ENCODE measurements at regions not wholly inside any gene's neighbourhood (a gene's known extent, or its start where the extent isn't known, plus 50 kb on each side); places are given as distances from the start of the nearest gene placed in this dataset.

DNA sequence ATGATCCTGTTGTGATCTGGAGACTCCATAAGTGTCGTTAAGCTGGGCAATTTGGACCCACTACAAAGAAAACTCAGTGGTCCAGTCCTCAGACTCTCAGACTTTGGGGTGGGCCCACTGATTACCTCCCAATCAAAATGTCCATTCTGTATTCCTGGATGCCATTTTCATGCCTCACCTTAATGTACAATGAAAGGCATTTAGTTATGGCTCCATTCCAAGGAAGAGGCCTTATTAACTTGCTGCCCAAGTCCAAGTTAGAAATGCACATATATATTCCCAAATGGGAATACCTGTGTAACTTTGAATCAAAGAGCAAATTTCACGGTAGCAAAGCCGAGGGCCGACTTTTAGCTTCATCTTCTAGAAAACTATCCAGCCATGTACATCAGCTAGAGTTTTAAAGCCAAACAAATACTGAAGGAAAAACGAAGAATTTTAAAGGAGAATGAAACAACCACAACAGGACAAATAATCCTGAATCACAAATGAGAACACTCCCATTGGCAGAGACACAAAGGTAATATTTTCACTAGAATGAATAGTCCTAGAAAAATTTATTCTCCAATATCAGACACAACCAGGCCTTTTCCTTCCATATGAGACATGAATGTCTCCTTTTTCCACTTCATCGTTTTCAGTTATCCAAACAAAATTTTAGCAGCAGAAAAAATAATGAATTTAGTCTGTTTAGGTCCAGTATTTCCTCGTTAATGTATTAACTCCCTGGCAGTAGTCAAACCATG is 63.7 kb upstream of the HHIP start:
- in situ Hi-C loops (cut with MboI; ENCODE audit: low sequenced_read_pairs), result no loop called here
- no peak overlapping the region for H3K4me3 ChIP-seq
- DNase-seq (ENCODE audit: low spot score in 2 of 2), result no peak
- H3K4me1 ChIP-seq, result no peaks in the 10 kb centered on the region
- H3K9me3 ChIP-seq, result no peaks in the 10 kb centered on the region
- H3K27me3 ChIP-seq (ENCODE audit: low read depth), result no peaks in the 10 kb centered on the region
- no peaks in the 10 kb centered on the region for H3K36me3 ChIP-seq (replicated peaks)

DNA sequence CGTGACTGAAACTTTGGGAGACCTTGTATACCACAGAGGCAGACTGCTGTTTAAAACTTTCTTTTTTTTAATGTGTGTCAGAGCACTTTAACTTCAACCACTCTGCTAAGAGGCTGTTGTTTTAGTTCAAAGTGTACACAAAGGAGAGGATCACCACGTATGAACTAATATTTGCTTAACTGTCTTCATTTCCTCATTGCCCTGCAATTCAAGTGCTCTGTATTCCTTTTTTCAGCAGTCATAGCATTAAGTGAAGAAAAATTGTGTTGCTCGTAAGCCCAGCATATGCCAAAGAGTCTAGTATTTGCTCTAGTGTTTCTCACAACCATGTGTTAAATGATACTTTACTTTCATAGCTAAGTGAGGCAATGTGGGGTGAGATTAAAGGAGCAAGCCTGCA is 63.0 kb upstream of the HHIP start:
- no peaks in the 10 kb centered on the region for H3K27me3 ChIP-seq (ENCODE audit: low read depth)
- H3K9me3 ChIP-seq, result 0 out of 2 replicates have a peak, but pooled peaks cover 3% of the 10 kb centered on the region
- in situ Hi-C loops (cut with MboI; ENCODE audit: low sequenced_read_pairs), result no loop called here
- H3K36me3 ChIP-seq (replicated peaks), result no peaks in the 10 kb centered on the region
- no peak overlapping the region for H3K4me3 ChIP-seq
- no peaks in the 10 kb centered on the region for H3K4me1 ChIP-seq
- no peak for DNase-seq (ENCODE audit: low spot score in 2 of 2)

DNA sequence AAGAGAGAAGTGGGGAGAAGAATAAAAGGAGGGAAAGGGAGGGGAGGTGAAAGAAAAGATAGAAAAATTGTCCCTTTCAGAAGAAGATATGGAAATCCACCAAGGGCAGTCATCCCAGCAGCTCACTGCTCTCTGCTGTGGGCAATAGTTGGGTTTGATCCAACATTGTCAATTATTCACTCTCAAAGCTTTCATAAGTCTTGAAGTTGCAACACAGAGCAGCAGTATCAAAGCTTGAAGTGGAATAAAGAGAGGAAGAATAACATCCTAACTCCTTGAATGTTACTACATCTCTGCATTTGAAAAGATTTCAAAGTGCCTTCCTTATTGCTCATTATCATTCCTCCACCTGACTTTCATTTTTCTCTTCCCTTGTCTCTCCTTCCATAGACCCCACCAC is 62.3 kb upstream of the HHIP start:
- Histone ChIP-seq H3K27me3 (ENCODE audit: low read depth) (no peaks in the 10 kb centered on the region), H3K4me1 (no peaks in the 10 kb centered on the region), H3K36me3 (replicated peaks) (no peaks in the 10 kb centered on the region), H3K4me3 (no peak overlapping the region), H3K9me3 (0 out of 2 replicates have a peak, but pooled peaks cover 3% of the 10 kb centered on the region)
- DNase-seq (ENCODE audit: low spot score in 2 of 2), result no peak
- in situ Hi-C loops (cut with MboI; ENCODE audit: low sequenced_read_pairs), result no loop called here

DNA sequence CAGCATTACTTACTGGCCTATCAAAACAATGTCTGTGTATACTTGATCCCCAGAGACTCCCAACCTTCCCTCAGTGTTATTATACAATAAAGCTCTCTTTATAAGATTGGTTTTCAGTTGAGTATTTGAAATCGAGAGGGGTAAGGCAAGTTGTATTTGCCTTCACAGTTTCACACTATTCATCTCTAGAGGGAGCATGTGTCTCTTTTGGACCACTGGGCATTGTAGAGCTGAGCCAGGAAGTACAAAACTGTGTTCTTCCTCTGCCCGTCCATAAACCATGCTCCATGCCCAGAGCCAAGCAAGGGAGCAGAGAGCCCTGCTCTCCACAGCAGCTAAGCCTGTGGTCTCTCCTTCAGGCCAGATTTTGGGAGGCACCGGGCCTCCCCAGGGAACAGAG is 61.5 kb upstream of the HHIP start:
- in situ Hi-C loops (cut with MboI; ENCODE audit: low sequenced_read_pairs), result no loop called here
- H3K4me1 ChIP-seq, result no peaks in the 10 kb centered on the region
- no peak for DNase-seq (ENCODE audit: low spot score in 2 of 2)
- H3K36me3 ChIP-seq (replicated peaks), result no peaks in the 10 kb centered on the region
- H3K4me3 ChIP-seq, result no peak overlapping the region
- no peaks in the 10 kb centered on the region for H3K27me3 ChIP-seq (ENCODE audit: low read depth)
- 0 out of 2 replicates have a peak, but pooled peaks cover 3% of the 10 kb centered on the region for H3K9me3 ChIP-seq

DNA sequence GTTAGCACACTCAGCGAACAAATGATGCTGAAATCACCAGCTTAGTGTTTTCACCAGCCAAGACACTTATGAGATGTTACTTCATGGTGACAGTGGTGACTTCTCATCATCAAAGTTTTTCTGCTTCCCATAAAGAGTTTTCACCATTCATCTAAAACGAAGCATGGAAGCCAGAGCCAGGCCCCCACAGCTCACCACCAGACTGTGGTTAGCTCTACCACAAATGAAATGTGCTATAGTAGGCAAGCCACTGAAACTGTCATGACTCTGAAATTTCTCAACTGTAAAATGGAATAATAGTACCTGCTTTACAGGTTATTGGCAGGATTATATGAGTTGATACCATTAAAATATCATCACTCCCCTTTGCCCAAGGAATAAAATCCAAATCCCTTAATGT is 56.4 kb upstream of the HHIP start:
- 0 out of 2 replicates have a peak, but pooled peaks cover 3% of the 10 kb centered on the region for H3K9me3 ChIP-seq
- no peaks in the 10 kb centered on the region for H3K4me1 ChIP-seq
- no peaks in the 10 kb centered on the region for H3K27me3 ChIP-seq (ENCODE audit: low read depth)
- in situ Hi-C loops (cut with MboI; ENCODE audit: low sequenced_read_pairs), result no loop called here
- no peaks in the 10 kb centered on the region for H3K36me3 ChIP-seq (replicated peaks)
- H3K4me3 ChIP-seq, result no peak overlapping the region
- no peak for DNase-seq (ENCODE audit: low spot score in 2 of 2)

DNA sequence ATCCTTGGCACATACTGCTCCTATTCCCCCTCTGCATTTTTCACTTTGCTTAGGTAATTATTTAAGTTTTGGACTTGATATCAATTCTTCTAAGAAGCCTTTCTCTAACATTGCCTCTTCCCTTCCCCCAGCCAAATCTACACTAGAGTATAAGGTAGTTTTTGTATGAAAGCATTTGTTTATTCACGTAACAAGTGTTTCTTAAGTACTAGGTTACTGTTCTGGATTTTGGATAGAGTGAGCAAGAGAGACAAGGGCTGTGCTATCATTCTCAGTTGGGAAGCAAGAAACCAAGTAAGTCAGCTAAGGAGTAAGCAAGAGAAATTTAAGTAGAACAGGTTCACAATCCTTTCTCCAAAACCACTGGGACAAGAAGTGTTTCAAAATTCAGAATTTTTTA is 55.9 kb upstream of the HHIP start:
- Histone ChIP-seq H3K36me3 (replicated peaks) (no peaks in the 10 kb centered on the region), H3K27me3 (ENCODE audit: low read depth) (no peaks in the 10 kb centered on the region), H3K4me1 (no peaks in the 10 kb centered on the region), H3K9me3 (0 out of 2 replicates have a peak, but pooled peaks cover 3% of the 10 kb centered on the region), H3K4me3 (no peak overlapping the region)
- in situ Hi-C loops (cut with MboI; ENCODE audit: low sequenced_read_pairs), result no loop called here
- DNase-seq (ENCODE audit: low spot score in 2 of 2), result no peak

DNA sequence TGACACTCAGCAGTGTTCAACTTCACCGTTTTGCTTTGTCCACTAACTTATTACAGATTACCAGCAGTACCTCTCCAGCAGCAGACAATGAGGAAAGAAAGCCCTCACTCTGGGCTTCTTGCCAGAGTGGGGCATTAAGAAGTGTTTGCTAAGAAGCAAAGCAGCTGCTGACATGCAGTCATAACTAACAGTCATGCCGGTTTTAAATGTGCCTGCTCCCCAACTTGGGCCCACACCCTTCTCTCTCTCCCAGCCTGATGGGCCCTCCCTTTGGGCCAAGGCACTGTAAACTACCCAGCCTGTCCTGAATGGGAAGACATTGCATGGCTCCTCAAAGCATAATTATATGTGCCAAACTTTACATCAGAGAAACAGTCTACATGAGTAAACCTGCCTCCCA is 54.6 kb upstream of the HHIP start:
- Histone ChIP-seq H3K36me3 (replicated peaks) (no peaks in the 10 kb centered on the region), H3K9me3 (0 out of 2 replicates have a peak, but pooled peaks cover 3% of the 10 kb centered on the region), H3K27me3 (ENCODE audit: low read depth) (no peaks in the 10 kb centered on the region), H3K4me1 (no peaks in the 10 kb centered on the region), H3K4me3 (no peak overlapping the region)
- peak; percentile 75 to 81 for DNase-seq (ENCODE audit: low spot score in 2 of 2)
- in situ Hi-C loops (cut with MboI; ENCODE audit: low sequenced_read_pairs), result no loop called here

DNA sequence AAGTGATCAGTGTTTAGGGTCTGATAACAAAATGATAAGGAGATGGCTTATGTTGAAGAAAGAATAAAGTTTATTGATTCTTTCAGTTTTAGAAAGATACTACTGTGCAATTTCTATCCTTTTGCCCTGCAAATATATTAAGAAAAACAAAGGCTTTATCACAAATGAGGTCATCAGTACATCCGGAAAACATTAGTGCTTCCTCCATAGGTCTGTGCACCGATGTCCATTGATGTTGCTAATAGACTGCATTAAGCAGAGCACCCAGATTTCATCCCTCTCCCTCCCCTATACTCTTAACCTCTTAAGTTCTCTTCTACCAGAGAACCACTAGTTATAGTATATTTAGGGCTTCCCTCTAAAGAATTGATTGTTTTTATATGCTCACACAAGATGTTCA is 53.7 kb upstream of the HHIP start:
- Histone ChIP-seq H3K4me3 (no peak overlapping the region), H3K4me1 (no peaks in the 10 kb centered on the region), H3K36me3 (replicated peaks) (no peaks in the 10 kb centered on the region), H3K27me3 (ENCODE audit: low read depth) (no peaks in the 10 kb centered on the region), H3K9me3 (0 out of 2 replicates have a peak, but pooled peaks cover 3% of the 10 kb centered on the region)
- DNase-seq (ENCODE audit: low spot score in 2 of 2), result no peak
- in situ Hi-C loops (cut with MboI; ENCODE audit: low sequenced_read_pairs), result no loop called here

DNA sequence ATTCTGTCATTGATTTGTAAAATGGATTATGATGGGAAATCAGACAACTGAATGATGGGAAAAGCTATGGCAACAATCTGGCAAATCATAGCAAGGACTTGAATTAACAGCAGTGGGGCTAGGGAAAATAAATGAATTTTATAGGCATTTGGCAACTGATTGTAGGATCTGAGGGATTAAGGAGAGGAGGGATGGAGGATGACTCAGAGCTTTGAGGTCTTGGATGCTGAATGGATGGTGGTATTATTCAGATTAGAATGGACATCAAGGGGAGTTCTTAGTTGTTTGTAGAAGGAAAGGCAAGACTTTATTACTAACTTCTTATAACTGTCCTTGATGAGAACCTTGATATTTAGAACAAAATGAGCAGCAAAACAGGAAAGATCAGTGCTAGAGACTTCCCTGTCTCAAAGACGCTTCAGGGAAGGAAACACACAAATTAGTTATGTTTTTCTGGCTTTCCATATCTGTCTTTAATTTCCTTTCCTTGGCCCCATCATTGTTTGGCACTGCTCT is 51.4 kb upstream of the HHIP start:
- no peak overlapping the region for H3K4me3 ChIP-seq
- H3K27me3 ChIP-seq (ENCODE audit: low read depth), result no peaks in the 10 kb centered on the region
- no peak for DNase-seq (ENCODE audit: low spot score in 2 of 2)
- in situ Hi-C loops (cut with MboI; ENCODE audit: low sequenced_read_pairs), result no loop called here
- no peaks in the 10 kb centered on the region for H3K9me3 ChIP-seq
- H3K36me3 ChIP-seq (replicated peaks), result no peaks in the 10 kb centered on the region
- H3K4me1 ChIP-seq, result no peaks in the 10 kb centered on the region

DNA sequence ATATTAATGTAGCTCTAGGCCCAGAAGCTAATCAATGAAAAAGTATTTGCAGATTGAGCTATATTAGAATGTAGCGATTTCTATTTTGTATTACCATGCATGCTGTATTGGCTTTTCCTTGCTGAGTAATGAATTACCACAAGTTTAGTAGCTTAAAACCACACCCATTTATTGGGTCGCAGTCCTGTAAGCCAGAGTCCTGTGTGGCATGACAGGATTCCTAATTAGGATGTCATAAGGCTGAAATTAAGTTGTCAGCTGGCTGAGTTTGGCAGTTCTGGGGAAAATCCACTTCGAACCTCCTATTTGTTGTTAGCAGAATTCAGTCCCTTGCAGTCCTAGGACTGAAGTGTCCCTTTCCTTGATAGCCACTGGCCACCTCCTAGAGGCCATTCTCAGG is 50.3 kb upstream of the HHIP start:
- DNase-seq (ENCODE audit: low spot score in 2 of 2), result no peak
- Histone ChIP-seq H3K4me3 (no peak overlapping the region), H3K4me1 (no peaks in the 10 kb centered on the region), H3K36me3 (replicated peaks) (no peaks in the 10 kb centered on the region), H3K27me3 (ENCODE audit: low read depth) (no peaks in the 10 kb centered on the region), H3K9me3 (no peaks in the 10 kb centered on the region)
- in situ Hi-C loops (cut with MboI; ENCODE audit: low sequenced_read_pairs), result no loop called here

Data from HAP-1 (cell line).